Lung (tissue), 11 donors: ENCODE measurements at regions not wholly inside any gene's neighbourhood (a gene's known extent, or its start where the extent isn't known, plus 50 kb on each side); places are given as distances from the start of the nearest gene placed in this dataset.
"Not testable (repeated sequence)": the region's sequence is repeated elsewhere in the genome, so short reads cannot be mapped to it uniquely, and the experiment has no call there.

Experiments used
- ATAC-seq: fragments of 200-7000 bp; cut with Tn5 transposase; one replicate; pipeline ENCODE4 v1.9.1; 2020; ENCODE audit warnings: moderate number of reproducible peaks; ENCODE audit not compliant: insufficient read depth, low FRiP score
- DNase-seq, 3 donors: peaks; one replicate each; pipeline ENCODE4 v3.0.0-alpha.2; 2013 to 2017
- H3K27ac ChIP-seq, 2 donors: one replicate each; pipeline ENCODE4 v1.5.1; 2013; ENCODE audit warnings: mild to moderate bottlenecking in 2 of 2, moderate library complexity in 2 of 2, control low read depth in 1 of 2, inconsistent platforms in 1 of 2, low read depth in 1 of 2, low read length in 1 of 2
- H3K27me3 ChIP-seq, 3 donors: one replicate each; pipeline ENCODE4 v1.5.1; 2013; ENCODE audit warnings: low read length in 2 of 3; ENCODE audit not compliant: control insufficient read depth in 3 of 3, insufficient read depth in 3 of 3
- H3K36me3 ChIP-seq, 4 donors: one replicate each; pipeline ENCODE4 v1.5.1; 2013; ENCODE audit warnings: low read length in 4 of 4, mild to moderate bottlenecking in 1 of 4, moderate library complexity in 1 of 4; ENCODE audit not compliant: control insufficient read depth in 4 of 4, insufficient read depth in 4 of 4
- H3K4me1 ChIP-seq, 5 donors: one replicate each; pipeline ENCODE4 v1.5.1; 2013; ENCODE audit warnings: low read length in 5 of 5, mild to moderate bottlenecking in 2 of 5, moderate library complexity in 1 of 5; ENCODE audit not compliant: control insufficient read depth in 5 of 5, insufficient read depth in 5 of 5
- H3K4me3 ChIP-seq: one replicate; pipeline ENCODE4 v1.5.1; 2013; ENCODE audit warnings: mild to moderate bottlenecking, control low read depth, moderate library complexity
- H3K9ac ChIP-seq, 2 donors: one replicate each; pipeline ENCODE4 v1.5.1; 2013; ENCODE audit warnings: low read length in 2 of 2, control low read depth in 1 of 2; ENCODE audit not compliant: insufficient read depth in 1 of 2
- H3K9me3 ChIP-seq, 4 donors: one replicate each; pipeline ENCODE4 v1.5.1; 2013; ENCODE audit warnings: low read length in 3 of 4, mild to moderate bottlenecking in 1 of 4, moderate library complexity in 1 of 4; ENCODE audit not compliant: control insufficient read depth in 4 of 4, insufficient read depth in 3 of 4
- CTCF ChIP-seq: IDR thresholded peaks from 2 replicates; pipeline ENCODE4 v1.5.1; 2012; ENCODE audit warnings: mild to moderate bottlenecking; ENCODE audit errors: control extremely low read depth, extremely low read depth
- WGBS, 2 donors: extraction: QIAGEN DNeasy Blood & Tissue Kit; methylation state at CpG; one replicate each; pipeline ENCODE4 v1.1.7; 2013; 5-methylcytosine and 5-hydroxymethylcytosine counted together
- donor health status: control.
- donor health status: control.
- donor health status: Bipolar disorder and iron deficiency.
- donor health status: healthy.
- donor health status: DM: yes; HTN: yes; CAD: no.

GRCh38 chr15:98294126-98294525 lies 333.6 kb downstream of the ARRDC4 start:
- no peaks in the 10 kb centered on the region for H3K4me1 ChIP-seq
- no peak overlapping the region for H3K27ac ChIP-seq
- TF ChIP-seq CTCF = no peak
- no peak overlapping the region for H3K4me3 ChIP-seq
- no peak overlapping the region for H3K9ac ChIP-seq
- H3K27me3 ChIP-seq = peaks cover 15 to 37% (median 29%) of the 10 kb centered on the region in 3 donors
- H3K36me3 ChIP-seq = no peaks in the 10 kb centered on the region
- WGBS, 2 donors = 69 to 77% methylated on average over 7 of the region's 7 CpGs
- DNase-seq = no peak
- no peak for ATAC-seq
- H3K9me3 ChIP-seq = peaks cover 0 to 3% (median 0%) of the 10 kb centered on the region in 4 donors

- H3K36me3 ChIP-seq, H3K9me3 ChIP-seq, H3K4me3 ChIP-seq, H3K27ac ChIP-seq, H3K9ac ChIP-seq, H3K4me1 ChIP-seq, ATAC-seq: not testable (repeated sequence)
- DNase-seq = peak; percentile 19 to 49 (median 35)
- WGBS, 2 donors = 35% methylated on average over 8 of the region's 10 CpGs
- H3K27me3 ChIP-seq = peaks cover 11 to 32% (median 29%) of the 10 kb centered on the region in 3 donors
Observed at GRCh38 chr15:98295101-98295759, 334.7 kb downstream of the ARRDC4 start.

- Histone ChIP-seq H3K4me1 (no peaks in the 10 kb centered on the region), H3K9me3 (no peaks in the 10 kb centered on the region), H3K4me3 (no peak overlapping the region), H3K27me3 (peaks cover 8 to 27% (median 27%) of the 10 kb centered on the region in 3 donors), H3K36me3 (no peaks in the 10 kb centered on the region), H3K27ac (no peak overlapping the region), H3K9ac (no peak overlapping the region)
- WGBS, 2 donors = 68 to 75% methylated on average over 4 of the region's 4 CpGs
- no peak for TF ChIP-seq CTCF
- ATAC-seq = no peak
- no peak for DNase-seq
Observed at GRCh38 chr15:98296653-98297052, 336.1 kb downstream of the ARRDC4 start.

- DNase-seq = peak in 2 of 3 donors; percentile 14 to 31
- no peak for ATAC-seq
- Histone ChIP-seq H3K9me3 (peaks cover 0 to 2% (median 0%) of the 10 kb centered on the region in 4 donors), H3K27me3 (peaks cover 0 to 3% (median 3%) of the 10 kb centered on the region in 3 donors), H3K9ac (no peak overlapping the region), H3K36me3 (no peaks in the 10 kb centered on the region), H3K27ac (no peak overlapping the region), H3K4me1 (peaks cover 0 to 9% (median 0%) of the 10 kb centered on the region in 5 donors), H3K4me3 (no peak overlapping the region)
- WGBS, 2 donors = 63 to 66% methylated on average over 8 of the region's 8 CpGs
- no peak for TF ChIP-seq CTCF
Observed at GRCh38 chr15:98304371-98304770, 343.9 kb downstream of the ARRDC4 start.
